ENCODE measurements at regions not wholly inside any gene's neighbourhood (a gene's known extent, or its start where the extent isn't known, plus 50 kb on each side); places are given as distances from the start of the nearest gene placed in this dataset.
"Not testable (repeated sequence)": the region's sequence is repeated elsewhere in the genome, so short reads cannot be mapped to it uniquely, and the experiment has no call there.

- ChIA-PET POLR2A (no interaction called here), CTCF (interaction anchor here (0.6 kb wide), 1 partner anchor 26 kb away, joined by 3 read pairs; no protein-coding TSS in a partner anchor)
- Mint-ChIP-seq H3K27me3 (peaks cover 16% of the 10 kb centered on the region), H3K4me3 (no peak overlapping the region), H3K4me1 (ENCODE audit: low read depth) (no peaks in the 10 kb centered on the region), H3K9me3 (no peaks in the 10 kb centered on the region), H3K36me3 (no peaks in the 10 kb centered on the region), H3K27ac (no peak overlapping the region)
- DNase-seq: no peak
- intact Hi-C loops (cut with micrococcal nuclease): no loop called here
These were observed 122.4 kb upstream of the OR9Q1 start for GRCh38 chr11:57901278-57901677.

GRCh38 chr11:57901756-57902155 lies 121.9 kb upstream of the OR9Q1 start:
- ChIA-PET POLR2A (no interaction called here), CTCF (interaction anchor here (0.6 kb wide), 1 partner anchor 26 kb away, joined by 3 read pairs; no protein-coding TSS in a partner anchor)
- intact Hi-C loops (cut with micrococcal nuclease): no loop called here
- H3K9me3 Mint-ChIP-seq: no peaks in the 10 kb centered on the region
- no peak overlapping the region for H3K27ac Mint-ChIP-seq
- DNase-seq: no peak
- H3K4me1 Mint-ChIP-seq (ENCODE audit: low read depth): no peaks in the 10 kb centered on the region
- no peaks in the 10 kb centered on the region for H3K36me3 Mint-ChIP-seq
- peaks cover 14% of the 10 kb centered on the region for H3K27me3 Mint-ChIP-seq
- H3K4me3 Mint-ChIP-seq: no peak overlapping the region

GRCh38 chr11:57903011-57903410 lies 120.7 kb upstream of the OR9Q1 start:
- Mint-ChIP-seq H3K9me3 (no peaks in the 10 kb centered on the region), H3K4me1 (ENCODE audit: low read depth) (no peaks in the 10 kb centered on the region), H3K27me3 (peaks cover 8% of the 10 kb centered on the region), H3K4me3 (no peak overlapping the region), H3K27ac (no peak overlapping the region), H3K36me3 (no peaks in the 10 kb centered on the region)
- POLR2A ChIA-PET: no interaction called here
- intact Hi-C loops (cut with micrococcal nuclease): no loop called here
- DNase-seq: no peak
- CTCF ChIA-PET: no interaction called here

- Mint-ChIP-seq H3K27ac (no peak overlapping the region), H3K36me3 (no peaks in the 10 kb centered on the region), H3K9me3 (no peaks in the 10 kb centered on the region), H3K27me3 (peaks cover 7% of the 10 kb centered on the region), H3K4me3 (no peak overlapping the region), H3K4me1 (ENCODE audit: low read depth) (no peaks in the 10 kb centered on the region)
- POLR2A ChIA-PET: no interaction called here
- intact Hi-C loops (cut with micrococcal nuclease): no loop called here
- CTCF ChIA-PET: no interaction called here
- DNase-seq: peak; percentile 11
These were observed 120.1 kb upstream of the OR9Q1 start for GRCh38 chr11:57903441-57904123.

GRCh38 chr11:57904376-57904775 lies 119.3 kb upstream of the OR9Q1 start:
- H3K27ac Mint-ChIP-seq: no peak overlapping the region
- H3K27me3 Mint-ChIP-seq: peaks cover 5% of the 10 kb centered on the region
- CTCF ChIA-PET: no interaction called here
- intact Hi-C loops (cut with micrococcal nuclease): no loop called here
- no peaks in the 10 kb centered on the region for H3K36me3 Mint-ChIP-seq
- H3K9me3 Mint-ChIP-seq: no peaks in the 10 kb centered on the region
- no peak for DNase-seq
- no peaks in the 10 kb centered on the region for H3K4me1 Mint-ChIP-seq (ENCODE audit: low read depth)
- no peak overlapping the region for H3K4me3 Mint-ChIP-seq
- POLR2A ChIA-PET: no interaction called here

GRCh38 chr11:57905439-57905838 lies 118.2 kb upstream of the OR9Q1 start:
- intact Hi-C loops (cut with micrococcal nuclease): no loop called here
- CTCF ChIA-PET: no interaction called here

GRCh38 chr11:57908399-57908798 lies 115.3 kb upstream of the OR9Q1 start:
- H3K9me3 Mint-ChIP-seq; intact Hi-C loops (cut with micrococcal nuclease); H3K4me1 Mint-ChIP-seq (ENCODE audit: low read depth); POLR2A ChIA-PET; H3K4me3 Mint-ChIP-seq; H3K36me3 Mint-ChIP-seq; H3K27ac Mint-ChIP-seq; H3K27me3 Mint-ChIP-seq; DNase-seq; CTCF ChIA-PET: not testable (repeated sequence)

More at GRCh38 chr11:57905439-57905838, 118.2 kb upstream of the OR9Q1 start:
- Mint-ChIP-seq H3K27ac (no peak overlapping the region), H3K4me3 (no peak overlapping the region), H3K4me1 (ENCODE audit: low read depth) (no peaks in the 10 kb centered on the region), H3K36me3 (no peaks in the 10 kb centered on the region), H3K27me3 (peaks cover 5% of the 10 kb centered on the region), H3K9me3 (no peaks in the 10 kb centered on the region)
- POLR2A ChIA-PET: no interaction called here
- DNase-seq: no peak

GRCh38 chr11:57911522-57911921 lies 112.2 kb upstream of the OR9Q1 start:
- H3K9me3 Mint-ChIP-seq; H3K4me3 Mint-ChIP-seq; H3K36me3 Mint-ChIP-seq; DNase-seq; H3K4me1 Mint-ChIP-seq (ENCODE audit: low read depth); H3K27ac Mint-ChIP-seq; POLR2A ChIA-PET; H3K27me3 Mint-ChIP-seq; intact Hi-C loops (cut with micrococcal nuclease); CTCF ChIA-PET: not testable (repeated sequence)

- peaks cover 6% of the 10 kb centered on the region for H3K27me3 Mint-ChIP-seq
- H3K4me3 Mint-ChIP-seq: no peak overlapping the region
- no peaks in the 10 kb centered on the region for H3K4me1 Mint-ChIP-seq (ENCODE audit: low read depth)
- no peak for DNase-seq
- no peaks in the 10 kb centered on the region for H3K9me3 Mint-ChIP-seq
- POLR2A ChIA-PET: no interaction called here
- no peak overlapping the region for H3K27ac Mint-ChIP-seq
- CTCF ChIA-PET: no interaction called here
- intact Hi-C loops (cut with micrococcal nuclease): no loop called here
- no peaks in the 10 kb centered on the region for H3K36me3 Mint-ChIP-seq
These were observed 109.7 kb upstream of the OR9Q1 start for GRCh38 chr11:57913715-57914704.

- Mint-ChIP-seq H3K36me3 (no peaks in the 10 kb centered on the region), H3K27me3 (peaks cover 5% of the 10 kb centered on the region), H3K4me3 (no peak overlapping the region), H3K27ac (no peak overlapping the region), H3K4me1 (ENCODE audit: low read depth) (no peaks in the 10 kb centered on the region), H3K9me3 (no peaks in the 10 kb centered on the region)
- ChIA-PET POLR2A (no interaction called here), CTCF (no interaction called here)
- intact Hi-C loops (cut with micrococcal nuclease): no loop called here
- DNase-seq: no peak
These were observed 106.0 kb upstream of the OR9Q1 start for GRCh38 chr11:57917632-57918031.

GRCh38 chr11:57920971-57921370 lies 102.7 kb upstream of the OR9Q1 start:
- Mint-ChIP-seq H3K4me3 (no peak overlapping the region), H3K27ac (no peak overlapping the region), H3K9me3 (no peaks in the 10 kb centered on the region), H3K4me1 (ENCODE audit: low read depth) (no peaks in the 10 kb centered on the region), H3K36me3 (no peaks in the 10 kb centered on the region), H3K27me3 (peaks cover 5% of the 10 kb centered on the region)
- ChIA-PET POLR2A (no interaction called here), CTCF (no interaction called here)
- intact Hi-C loops (cut with micrococcal nuclease): no loop called here
- DNase-seq: no peak

- Mint-ChIP-seq H3K27me3 (peaks cover 12% of the 10 kb centered on the region), H3K27ac (no peak overlapping the region), H3K9me3 (no peaks in the 10 kb centered on the region), H3K4me3 (no peak overlapping the region), H3K36me3 (no peaks in the 10 kb centered on the region), H3K4me1 (ENCODE audit: low read depth) (no peaks in the 10 kb centered on the region)
- POLR2A ChIA-PET: no interaction called here
- CTCF ChIA-PET: no interaction called here
- intact Hi-C loops (cut with micrococcal nuclease): no loop called here
- DNase-seq: no peak
These were observed 91.6 kb upstream of the OR9Q1 start for GRCh38 chr11:57932105-57932504.

Measured in activated CD4-positive, alpha-beta memory T cell treated with anti-CD3 and anti-CD28 coated beads for 36 hours (primary cell).